Left lung (tissue), 4 donors: ENCODE measurements at regions not wholly inside any gene's neighbourhood (a gene's known extent, or its start where the extent isn't known, plus 50 kb on each side); places are given as distances from the start of the nearest gene placed in this dataset.

ENCODE experiments used
- ATAC-seq: fragments of 200-7000 bp; cut with Tn5 transposase; one replicate; pipeline ENCODE4 v1.9.1; 2020; ENCODE audit warnings: moderate library complexity
- DNase-seq, 4 donors: peaks; one replicate each; pipeline ENCODE4 v3.0.0-alpha.2; 2013 to 2020
- H3K27ac ChIP-seq, 2 donors: fragments of 200-600 bp; sonication (generic) in 1 of 2; one replicate each; pipeline versions ENCODE4 v1.5.0 to v1.8.0; 2020 to 2021
- H3K27me3 ChIP-seq, 2 donors: fragments of 200-600 bp; sonication (generic) in 1 of 2; one replicate each; pipeline versions ENCODE4 v1.5.0 to v1.8.0; 2020 to 2021
- H3K36me3 ChIP-seq, 2 donors: fragments of 200-600 bp; sonication (generic) in 1 of 2; one replicate each; pipeline versions ENCODE4 v1.5.0 to v1.8.0; 2020 to 2021
- H3K4me1 ChIP-seq, 2 donors: fragments of 200-600 bp; one replicate each; pipeline ENCODE4 v1.8.0; 2021
- H3K4me3 ChIP-seq, 2 donors: fragments of 200-600 bp; sonication (generic) in 1 of 2; one replicate each; pipeline versions ENCODE4 v1.5.0 to v1.8.0; 2020 to 2021; ENCODE audit warnings: mild to moderate bottlenecking in 1 of 2
- H3K9me3 ChIP-seq, 2 donors: fragments of 200-600 bp; sonication (generic) in 1 of 2; one replicate each; pipeline versions ENCODE4 v1.5.0 to v1.8.0; 2020 to 2021
- intact Hi-C, 2 donors: fragments of 100-400 bp; cut with DNase I; formaldehyde crosslinking; loops; one replicate each; pipeline versions ENCODE4 v1.11.2 to v1.14.2; 2022
- TF ChIP-seq, protein P1 (sequence below), 2 donors: fragments of 200-600 bp; sonication (generic) in 1 of 2; IDR thresholded peaks; one replicate each; pipeline versions ENCODE4 v1.5.0 to v1.8.0; 2021; ENCODE audit warnings: antibody characterized with exemption in 2 of 2
- donor health status: DM: no; HTN: yes; CAD: no.
- donor health status: DM: no; HTN: no; CAD: no.

DNA sequence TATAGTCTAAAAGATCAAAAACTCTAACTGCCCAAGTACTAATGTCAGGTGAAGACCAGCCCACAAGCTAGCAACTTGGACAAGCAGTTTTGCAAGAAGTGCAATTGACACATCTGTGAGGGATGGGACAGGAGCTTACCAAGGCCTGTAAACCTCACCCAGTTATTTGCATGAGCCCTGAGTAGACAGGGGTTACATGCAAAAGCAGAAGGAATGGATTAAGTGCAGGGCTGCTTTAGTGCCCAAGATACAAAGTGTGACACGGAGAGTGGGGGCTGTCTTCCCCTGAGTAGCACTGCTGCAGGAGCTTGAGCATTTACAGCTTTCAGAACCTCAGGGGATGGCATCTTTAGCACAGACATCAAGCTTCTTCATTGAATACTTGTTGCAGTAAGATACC lies 286.7 kb downstream of the ELAVL2 start:
- TF ChIP-seq, protein P1, sequence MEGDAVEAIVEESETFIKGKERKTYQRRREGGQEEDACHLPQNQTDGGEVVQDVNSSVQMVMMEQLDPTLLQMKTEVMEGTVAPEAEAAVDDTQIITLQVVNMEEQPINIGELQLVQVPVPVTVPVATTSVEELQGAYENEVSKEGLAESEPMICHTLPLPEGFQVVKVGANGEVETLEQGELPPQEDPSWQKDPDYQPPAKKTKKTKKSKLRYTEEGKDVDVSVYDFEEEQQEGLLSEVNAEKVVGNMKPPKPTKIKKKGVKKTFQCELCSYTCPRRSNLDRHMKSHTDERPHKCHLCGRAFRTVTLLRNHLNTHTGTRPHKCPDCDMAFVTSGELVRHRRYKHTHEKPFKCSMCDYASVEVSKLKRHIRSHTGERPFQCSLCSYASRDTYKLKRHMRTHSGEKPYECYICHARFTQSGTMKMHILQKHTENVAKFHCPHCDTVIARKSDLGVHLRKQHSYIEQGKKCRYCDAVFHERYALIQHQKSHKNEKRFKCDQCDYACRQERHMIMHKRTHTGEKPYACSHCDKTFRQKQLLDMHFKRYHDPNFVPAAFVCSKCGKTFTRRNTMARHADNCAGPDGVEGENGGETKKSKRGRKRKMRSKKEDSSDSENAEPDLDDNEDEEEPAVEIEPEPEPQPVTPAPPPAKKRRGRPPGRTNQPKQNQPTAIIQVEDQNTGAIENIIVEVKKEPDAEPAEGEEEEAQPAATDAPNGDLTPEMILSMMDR (IDR thresholded peaks at IDR 0.05): no peak
- Histone ChIP-seq H3K4me1 (no peaks in the 10 kb centered on the region), H3K36me3 (no peaks in the 10 kb centered on the region), H3K4me3 (no peak overlapping the region), H3K27ac (no peak overlapping the region), H3K27me3 (peaks cover 0 to 4% of the 10 kb centered on the region in 2 donors), H3K9me3 (no peaks in the 10 kb centered on the region)
- intact Hi-C loops: no loop called here
- ATAC-seq: no peak
- no peak for DNase-seq

DNA sequence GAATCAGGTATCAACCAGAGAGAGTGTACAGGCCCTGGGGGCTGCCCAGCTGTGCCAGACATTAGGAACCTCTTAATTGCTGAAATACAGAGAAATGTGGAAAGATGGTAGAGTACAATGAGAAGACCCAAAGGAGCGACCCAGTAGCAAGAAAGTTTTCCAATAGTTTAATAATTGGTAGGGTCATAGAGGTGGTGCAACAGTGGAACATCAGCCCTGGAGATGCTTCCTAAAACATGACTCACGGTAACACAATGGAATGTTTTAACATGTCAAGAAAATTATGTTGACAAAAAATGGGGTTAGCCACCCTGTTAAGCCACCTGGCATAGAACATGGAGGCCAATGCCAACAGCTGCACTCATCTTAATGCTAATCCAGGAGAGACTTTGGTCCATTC lies 284.1 kb downstream of the ELAVL2 start:
- intact Hi-C loops: no loop called here
- Histone ChIP-seq H3K27ac (no peak overlapping the region), H3K4me1 (no peaks in the 10 kb centered on the region), H3K9me3 (peaks cover 0 to 4% of the 10 kb centered on the region in 2 donors), H3K27me3 (peaks cover 0 to 4% of the 10 kb centered on the region in 2 donors), H3K4me3 (no peak overlapping the region), H3K36me3 (no peaks in the 10 kb centered on the region)
- TF ChIP-seq, protein P1 (IDR thresholded peaks at IDR 0.05): no peak
- ATAC-seq (no peak), DNase-seq (no peak)

DNA sequence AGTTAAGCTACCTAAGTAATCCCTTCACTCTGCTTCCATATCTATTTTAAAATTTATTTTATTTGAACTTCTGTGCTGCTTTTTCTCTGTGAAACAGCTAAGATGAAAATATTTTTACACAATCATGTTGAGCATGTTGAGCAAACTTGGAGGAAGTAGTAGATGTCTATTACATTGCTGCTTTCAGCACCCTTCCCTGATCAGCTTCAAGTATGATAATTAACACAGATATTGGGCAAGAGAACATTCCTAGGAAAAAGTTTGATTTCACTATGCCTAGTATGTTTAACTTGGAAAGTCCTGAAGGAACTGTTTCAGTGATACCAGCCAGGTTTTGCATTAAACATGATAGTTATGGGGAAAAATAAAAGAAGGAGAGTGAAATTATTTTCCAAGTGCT lies 283.6 kb downstream of the ELAVL2 start:
- Histone ChIP-seq H3K9me3 (peaks cover 0 to 4% of the 10 kb centered on the region in 2 donors), H3K27me3 (peaks cover 0 to 3% of the 10 kb centered on the region in 2 donors), H3K4me1 (no peaks in the 10 kb centered on the region), H3K36me3 (no peaks in the 10 kb centered on the region), H3K27ac (no peak overlapping the region), H3K4me3 (no peak overlapping the region)
- TF ChIP-seq, protein P1 (IDR thresholded peaks at IDR 0.05): no peak
- DNase-seq (no peak), ATAC-seq (no peak)
- intact Hi-C loops: no loop called here

DNA sequence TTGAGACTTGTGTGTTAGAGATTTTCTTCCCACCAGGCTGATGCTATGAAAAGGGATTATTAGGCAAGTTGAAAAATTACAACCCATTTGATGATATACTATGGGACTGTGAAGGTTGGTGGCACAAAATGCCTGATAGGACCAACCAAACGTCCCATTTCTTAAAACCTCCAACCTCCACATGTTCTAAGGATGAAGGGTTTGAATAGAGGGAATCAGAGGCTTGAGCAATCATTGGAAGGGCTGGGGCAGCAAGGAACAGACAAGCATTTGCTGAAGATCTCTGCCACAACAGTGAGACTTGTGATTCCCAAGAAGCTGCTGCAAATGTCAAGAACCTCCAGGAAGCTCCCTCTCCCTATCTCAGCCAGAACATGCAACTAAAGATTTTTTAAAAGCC lies 283.1 kb downstream of the ELAVL2 start:
- ATAC-seq (no peak), DNase-seq (no peak)
- H3K4me3 ChIP-seq: no peak overlapping the region
- H3K27me3 ChIP-seq: no peaks in the 10 kb centered on the region
- TF ChIP-seq, protein P1 (IDR thresholded peaks at IDR 0.05): no peak
- H3K9me3 ChIP-seq: peaks cover 0 to 4% of the 10 kb centered on the region in 2 donors
- intact Hi-C loops: no loop called here
- H3K36me3 ChIP-seq: no peaks in the 10 kb centered on the region
- no peaks in the 10 kb centered on the region for H3K4me1 ChIP-seq
- H3K27ac ChIP-seq: no peak overlapping the region

DNA sequence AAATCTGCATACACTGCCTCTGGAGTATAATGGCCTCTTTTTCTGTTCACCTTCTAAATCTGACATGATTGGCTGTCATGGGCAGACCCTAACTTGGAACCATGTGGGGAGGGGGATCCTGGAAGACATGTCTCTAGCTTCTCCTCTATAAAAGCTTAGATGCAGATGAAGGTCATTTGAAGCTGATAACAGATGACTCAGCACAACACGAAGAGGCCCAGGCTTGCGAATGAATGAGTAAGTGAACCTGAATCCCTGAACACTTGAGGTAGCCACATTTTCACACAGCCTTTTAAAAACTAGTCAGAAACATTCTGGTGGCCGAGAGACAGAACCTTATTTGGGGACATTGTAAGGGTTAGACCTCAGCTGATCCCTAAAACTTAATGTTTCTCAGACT lies 282.6 kb downstream of the ELAVL2 start:
- intact Hi-C loops: no loop called here
- H3K4me1 ChIP-seq: no peaks in the 10 kb centered on the region
- no peaks in the 10 kb centered on the region for H3K27me3 ChIP-seq
- no peak for ATAC-seq
- DNase-seq: no peak
- no peak overlapping the region for H3K27ac ChIP-seq
- peaks cover 0 to 4% of the 10 kb centered on the region in 2 donors for H3K9me3 ChIP-seq
- H3K36me3 ChIP-seq: no peaks in the 10 kb centered on the region
- TF ChIP-seq, protein P1 (IDR thresholded peaks at IDR 0.05): no peak
- H3K4me3 ChIP-seq: no peak overlapping the region
